MCF 10A (cell line): ENCODE measurements at regions not wholly inside any gene's neighbourhood (a gene's known extent, or its start where the extent isn't known, plus 50 kb on each side); places are given as distances from the start of the nearest gene placed in this dataset.

Experiments used
- BruUV-seq: library from RNA; stranded (reverse); fragments of 400-500 nt; replicated peaks from 2 replicates; lab custom pipeline; 2021; lab: Mats Ljungman, UMichigan
- CTCF ChIA-PET: fragments of 300-600 bp; sonication (Branson Sonifier 250); formaldehyde crosslinking; extraction: SDS; loops from one replicate; lab custom pipeline; 2021; ENCODE audit warnings: antibody characterized with exemption, inconsistent platforms; lab: Yijun Ruan, JAX
- POLR2A ChIA-PET: fragments of 300-600, 350-650 bp; sonication (Branson Sonifier 250); formaldehyde crosslinking; extraction: SDS; loops from one replicate; lab custom pipeline; 2020; ENCODE audit warnings: antibody characterized with exemption, inconsistent platforms; lab: Yijun Ruan, JAX
- DNase-seq: peaks from one replicate; pipeline ENCODE4 v3.0.0-alpha.2; 2018; ENCODE audit not compliant: unreplicated experiment
- H3K27ac Mint-ChIP-seq: one replicate; pipeline ENCODE4 v1.8.0; 2022; ENCODE audit warnings: mild to moderate bottlenecking, low read depth, mixed read lengths; ENCODE audit not compliant: unreplicated experiment
- H3K27me3 Mint-ChIP-seq: one replicate; pipeline ENCODE4 v1.8.0; 2022; ENCODE audit warnings: mixed read lengths; ENCODE audit not compliant: insufficient read depth, unreplicated experiment
- H3K36me3 Mint-ChIP-seq: one replicate; pipeline ENCODE4 v1.8.0; 2022; ENCODE audit warnings: mild to moderate bottlenecking, moderate library complexity, mixed read lengths; ENCODE audit not compliant: insufficient read depth, unreplicated experiment
- H3K4me1 Mint-ChIP-seq: one replicate; pipeline ENCODE4 v1.8.0; 2022; ENCODE audit warnings: mixed read lengths; ENCODE audit not compliant: insufficient read depth, unreplicated experiment
- H3K4me3 Mint-ChIP-seq: one replicate; pipeline ENCODE4 v1.8.0; 2022; ENCODE audit warnings: mild to moderate bottlenecking, moderate library complexity, mixed read lengths; ENCODE audit not compliant: unreplicated experiment
- H3K9me3 Mint-ChIP-seq: one replicate; pipeline ENCODE4 v1.8.0; 2022; ENCODE audit warnings: mixed read lengths; ENCODE audit not compliant: unreplicated experiment
- intact Hi-C: fragments of 100-400 bp; cut with micrococcal nuclease; formaldehyde crosslinking; loops from 2 replicates; pipeline ENCODE4 v1.14.1; 2022
- TF ChIP-seq, protein P1 (sequence below): fragments of 200-600 bp; IDR thresholded peaks from one replicate; pipeline ENCODE4 v1.8.0; 2022; ENCODE audit warnings: antibody characterized with exemption, mild to moderate bottlenecking; ENCODE audit not compliant: unreplicated experiment

- H3K27ac Mint-ChIP-seq: no peak overlapping the region
- H3K36me3 Mint-ChIP-seq: no peaks in the 10 kb centered on the region
- H3K27me3 Mint-ChIP-seq: no peaks in the 10 kb centered on the region
- no peak overlapping the region for H3K4me3 Mint-ChIP-seq
- TF ChIP-seq, protein P1, sequence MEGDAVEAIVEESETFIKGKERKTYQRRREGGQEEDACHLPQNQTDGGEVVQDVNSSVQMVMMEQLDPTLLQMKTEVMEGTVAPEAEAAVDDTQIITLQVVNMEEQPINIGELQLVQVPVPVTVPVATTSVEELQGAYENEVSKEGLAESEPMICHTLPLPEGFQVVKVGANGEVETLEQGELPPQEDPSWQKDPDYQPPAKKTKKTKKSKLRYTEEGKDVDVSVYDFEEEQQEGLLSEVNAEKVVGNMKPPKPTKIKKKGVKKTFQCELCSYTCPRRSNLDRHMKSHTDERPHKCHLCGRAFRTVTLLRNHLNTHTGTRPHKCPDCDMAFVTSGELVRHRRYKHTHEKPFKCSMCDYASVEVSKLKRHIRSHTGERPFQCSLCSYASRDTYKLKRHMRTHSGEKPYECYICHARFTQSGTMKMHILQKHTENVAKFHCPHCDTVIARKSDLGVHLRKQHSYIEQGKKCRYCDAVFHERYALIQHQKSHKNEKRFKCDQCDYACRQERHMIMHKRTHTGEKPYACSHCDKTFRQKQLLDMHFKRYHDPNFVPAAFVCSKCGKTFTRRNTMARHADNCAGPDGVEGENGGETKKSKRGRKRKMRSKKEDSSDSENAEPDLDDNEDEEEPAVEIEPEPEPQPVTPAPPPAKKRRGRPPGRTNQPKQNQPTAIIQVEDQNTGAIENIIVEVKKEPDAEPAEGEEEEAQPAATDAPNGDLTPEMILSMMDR: no peak
- no peak for DNase-seq
- no TSS peak for BruUV-seq
- H3K9me3 Mint-ChIP-seq: peaks cover 19% of the 10 kb centered on the region
- POLR2A ChIA-PET: no interaction called here
- H3K4me1 Mint-ChIP-seq: no peaks in the 10 kb centered on the region
- intact Hi-C loops: no loop called here
- CTCF ChIA-PET: no interaction called here
These were observed 456.2 kb downstream of the BRD1 start for GRCh38 chr22:49371325-49372110.

DNA sequence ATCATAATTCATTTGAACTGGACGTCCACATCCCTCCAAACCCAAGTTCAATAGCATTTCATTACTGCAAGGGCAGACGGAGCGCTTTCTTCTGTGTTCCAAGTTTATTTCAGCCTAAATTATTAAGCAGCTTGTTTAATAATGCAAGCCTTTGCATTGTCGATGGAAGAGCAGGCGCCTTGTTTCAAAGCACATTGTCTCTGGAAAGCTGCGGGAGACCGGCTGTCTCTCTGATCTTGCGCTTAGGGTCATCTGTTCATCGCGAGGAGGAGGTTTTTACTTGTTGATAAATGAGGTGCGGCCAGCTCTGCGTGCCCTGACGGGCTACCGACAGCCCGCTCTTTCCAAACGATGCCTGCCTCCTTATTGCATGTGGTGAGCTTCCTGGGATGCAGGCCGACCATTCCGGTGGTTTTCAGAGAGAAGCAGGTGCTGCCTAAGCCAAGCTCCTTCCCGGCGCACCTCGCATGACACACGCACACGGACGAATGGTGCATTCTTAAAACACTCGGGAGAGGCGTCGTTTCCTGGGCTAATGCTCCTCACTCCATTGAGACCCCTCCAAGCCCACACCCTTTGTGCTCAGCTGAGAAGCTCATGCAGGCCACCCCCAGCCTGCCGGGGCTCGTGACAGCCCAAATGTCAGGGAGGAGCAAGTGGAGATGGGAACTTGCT lies 456.9 kb downstream of the BRD1 start:
- ChIA-PET POLR2A (no interaction called here), CTCF (no interaction called here)
- Mint-ChIP-seq H3K9me3 (peaks cover 27% of the 10 kb centered on the region), H3K4me3 (no peak overlapping the region), H3K27ac (no peak overlapping the region), H3K36me3 (peaks cover 4% of the 10 kb centered on the region), H3K4me1 (no peaks in the 10 kb centered on the region), H3K27me3 (no peaks in the 10 kb centered on the region)
- TF ChIP-seq, protein P1: no peak
- intact Hi-C loops: no loop called here
- no peak for DNase-seq
- no TSS peak for BruUV-seq

DNA sequence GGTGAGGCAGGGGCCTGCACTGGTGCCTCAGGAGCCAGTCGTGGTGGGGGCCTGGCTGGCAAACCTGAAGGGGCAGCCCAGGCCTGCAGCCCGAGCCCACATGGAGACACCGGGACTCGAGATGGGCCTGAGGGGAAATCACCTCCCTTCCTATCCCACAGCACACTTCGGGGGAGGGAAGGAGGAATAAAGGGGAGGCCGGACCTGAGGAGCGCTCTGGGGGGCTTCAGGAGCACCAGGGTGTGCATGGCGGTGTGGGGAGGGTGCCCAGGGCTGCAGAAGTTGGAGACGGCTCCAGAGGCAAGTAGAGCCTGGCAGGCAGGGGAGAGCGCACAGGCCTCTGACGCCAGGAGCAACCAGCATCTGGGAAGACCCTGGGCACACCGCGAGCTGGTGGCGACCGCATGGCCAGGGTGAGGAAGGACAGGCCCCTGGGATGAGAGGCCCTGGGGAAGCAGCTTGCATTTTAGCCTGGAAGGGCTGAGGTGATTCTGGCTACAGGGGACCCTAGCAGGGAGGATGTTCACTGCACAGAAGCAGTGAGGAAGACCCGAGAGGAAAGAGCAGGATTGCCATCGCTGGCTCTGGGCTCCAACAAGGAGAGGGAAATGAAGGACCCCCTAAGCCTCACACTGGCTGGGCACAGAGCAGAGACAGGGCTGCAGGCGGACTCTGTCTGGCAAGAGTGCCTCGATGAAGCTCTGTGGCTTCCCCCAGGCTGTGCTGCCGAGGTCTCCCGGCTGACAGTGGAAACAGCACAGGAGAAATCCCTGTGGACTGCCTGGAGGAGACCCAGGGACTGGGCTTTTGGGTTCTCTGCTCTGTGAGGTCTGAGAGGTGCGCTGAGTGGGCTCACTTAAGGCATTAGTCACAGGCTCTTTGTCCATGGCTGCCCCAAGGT lies 457.7 kb downstream of the BRD1 start:
- no peak for DNase-seq
- Mint-ChIP-seq H3K4me3 (no peak overlapping the region), H3K27ac (no peak overlapping the region), H3K9me3 (peaks cover 35% of the 10 kb centered on the region), H3K36me3 (peaks cover 6% of the 10 kb centered on the region), H3K4me1 (no peaks in the 10 kb centered on the region), H3K27me3 (no peaks in the 10 kb centered on the region)
- TF ChIP-seq, protein P1: no peak
- CTCF ChIA-PET: no interaction called here
- POLR2A ChIA-PET: no interaction called here
- intact Hi-C loops: no loop called here
- BruUV-seq: no TSS peak
